H1 (cell line): ENCODE measurements at regions not wholly inside any gene's neighbourhood (a gene's known extent, or its start where the extent isn't known, plus 50 kb on each side); places are given as distances from the start of the nearest gene placed in this dataset.

Experiments
- ATF3 ChIP-seq: IDR thresholded peaks from 2 replicates; pipeline ENCODE4 v1.6.1; 2011; ENCODE audit warnings: low read depth, mild to moderate bottlenecking, low read length; ENCODE audit not compliant: insufficient read depth
- BRCA1 ChIP-seq: IDR thresholded peaks from 2 replicates; pipeline ENCODE4 v1.6.1; 2012; ENCODE audit warnings: low read depth, low read length, improper control_type of control experiment
- CEBPB ChIP-seq: IDR thresholded peaks from 2 replicates; pipeline ENCODE4 v1.6.1; 2012; ENCODE audit warnings: low read depth, low read length
- CTCF ChIP-seq, 3 experiments: IDR thresholded peaks; 1 replicate in 2 of 3; 2 replicates in 1 of 3; pipeline versions ENCODE4 v1.5.1 to v1.6.1; 2011; ENCODE audit warnings: low read length in 3 of 3, mild to moderate bottlenecking in 3 of 3, inconsistent platforms in 2 of 3, low read depth in 1 of 3, moderate library complexity in 1 of 3; ENCODE audit not compliant: insufficient read depth in 1 of 3; ENCODE audit errors: control extremely low read depth in 1 of 3
- EZH2 ChIP-seq: fragments of 200-600 bp; sonication (generic); IDR thresholded peaks from 2 replicates; pipeline ENCODE4 v1.7.1; 2012; ENCODE audit warnings: low read depth, mild to moderate bottlenecking, moderate library complexity, low read length, inconsistent platforms; ENCODE audit not compliant: severe bottlenecking
- HDAC6 ChIP-seq: IDR thresholded peaks from one replicate; pipeline ENCODE4 v1.7.1; 2012; ENCODE audit warnings: low read depth, mild to moderate bottlenecking, inconsistent platforms, low read length, moderate library complexity
- NRF1 ChIP-seq: IDR thresholded peaks from 2 replicates; pipeline ENCODE4 v1.6.1; 2011; ENCODE audit warnings: mild to moderate bottlenecking, low read depth, low read length, improper control_type of control experiment
- POLR2AphosphoS5 ChIP-seq: IDR thresholded peaks from 2 replicates; pipeline ENCODE4 v1.6.1; 2011; ENCODE audit warnings: low read depth, low read length
- RFX5 ChIP-seq: IDR thresholded peaks from 2 replicates; pipeline ENCODE4 v1.6.1; 2011; ENCODE audit warnings: low read depth, low read length, improper control_type of control experiment, borderline replicate concordance
- SRF ChIP-seq: IDR thresholded peaks from 2 replicates; pipeline ENCODE4 v1.6.1; 2011; ENCODE audit warnings: mild to moderate bottlenecking, low read depth, low read length, moderate library complexity
- USF2 ChIP-seq: IDR thresholded peaks from 2 replicates; pipeline ENCODE4 v1.6.1; 2011; ENCODE audit warnings: low read length, improper control_type of control experiment

GRCh38 chr16:86283944-86284343 lies 226.4 kb upstream of the FOXF1 start:
- TF ChIP-seq CTCF (IDR thresholded peaks at IDR 0.05; ENCODE audit: control extremely low read depth in 1 of 3, insufficient read depth in 1 of 3, low read depth in 1 of 3, low read length in 3 of 3): no peak
- TF ChIP-seq EZH2: no peak
- TF ChIP-seq HDAC6: no peak
- no peak for TF ChIP-seq USF2
- no peak for TF ChIP-seq POLR2AphosphoS5
- TF ChIP-seq CEBPB: no peak
- TF ChIP-seq RFX5: no peak
- no peak for TF ChIP-seq ATF3
- no peak for TF ChIP-seq NRF1
- TF ChIP-seq SRF: no peak
- no peak for TF ChIP-seq BRCA1
